ENCODE measurements at regions not wholly inside any gene's neighbourhood (a gene's known extent, or its start where the extent isn't known, plus 50 kb on each side); places are given as distances from the start of the nearest gene placed in this dataset.

DNA sequence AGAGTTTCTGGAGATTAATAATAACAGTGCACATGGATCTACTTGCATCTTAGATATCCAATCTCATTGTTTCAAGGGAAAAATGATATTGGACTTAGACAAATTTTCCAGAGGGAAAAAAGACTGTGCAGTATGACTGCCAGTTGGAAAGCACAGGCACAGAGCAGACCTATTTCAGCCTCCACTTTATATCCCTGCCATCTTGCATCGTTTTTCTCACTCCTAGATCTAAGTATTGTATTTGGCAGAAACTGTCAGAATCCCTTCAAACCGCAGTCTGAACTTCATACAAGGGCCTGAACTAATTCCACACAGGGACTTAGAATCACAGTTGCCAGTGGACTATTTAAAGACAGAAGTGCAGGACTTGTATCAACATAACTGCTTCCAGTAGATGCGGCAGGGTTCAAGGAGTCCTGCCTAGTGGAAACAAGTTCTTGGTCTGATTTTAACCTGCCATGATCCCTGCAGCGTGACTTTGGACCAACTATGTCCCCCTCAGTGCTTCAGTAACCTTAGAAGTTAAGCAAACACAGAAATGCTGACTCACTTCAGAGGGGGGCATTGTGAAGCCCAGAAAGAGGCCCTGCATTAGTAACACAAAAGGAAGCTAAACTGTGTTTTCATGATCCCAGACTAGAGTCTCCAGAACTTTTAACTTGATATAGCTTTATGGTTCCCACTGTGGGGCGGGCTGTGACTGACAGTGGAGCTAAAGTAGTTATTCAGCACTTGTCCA is 95.7 kb upstream of the PALS2 start:
- DNase-seq = peak in 1 of 2 experiments; percentile 21

DNA sequence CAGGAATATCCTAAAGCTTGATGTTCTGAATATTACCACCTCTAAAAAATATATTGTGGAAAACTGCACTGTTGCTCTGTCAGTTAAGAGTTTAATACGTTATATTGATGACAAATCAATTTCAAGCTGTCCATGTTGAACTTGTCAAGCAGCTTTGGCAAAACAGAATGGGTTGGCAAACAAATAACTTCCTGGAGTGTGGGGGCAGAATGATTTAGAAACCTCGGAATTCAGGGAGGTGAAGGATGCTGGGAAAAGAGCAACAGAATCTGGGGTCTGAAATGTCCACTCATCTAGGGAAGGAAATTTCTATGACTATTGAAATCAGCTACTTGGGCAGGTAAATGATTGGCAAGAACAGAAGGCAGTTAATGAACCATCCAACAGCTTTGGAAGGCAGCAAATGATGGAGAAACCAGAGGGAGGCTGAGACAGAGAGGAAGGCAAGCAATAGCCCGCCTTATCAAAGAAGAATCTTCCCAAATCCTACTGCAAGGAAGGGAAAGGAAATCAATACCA is 95.1 kb upstream of the PALS2 start:
- no peak for DNase-seq

GRCh38 chr7:24480501-24480900 is 92.8 kb upstream of the PALS2 start:
- no peak for DNase-seq

GRCh38 chr7:24483804-24484203 is 89.4 kb upstream of the PALS2 start:
- no peak for DNase-seq

DNA sequence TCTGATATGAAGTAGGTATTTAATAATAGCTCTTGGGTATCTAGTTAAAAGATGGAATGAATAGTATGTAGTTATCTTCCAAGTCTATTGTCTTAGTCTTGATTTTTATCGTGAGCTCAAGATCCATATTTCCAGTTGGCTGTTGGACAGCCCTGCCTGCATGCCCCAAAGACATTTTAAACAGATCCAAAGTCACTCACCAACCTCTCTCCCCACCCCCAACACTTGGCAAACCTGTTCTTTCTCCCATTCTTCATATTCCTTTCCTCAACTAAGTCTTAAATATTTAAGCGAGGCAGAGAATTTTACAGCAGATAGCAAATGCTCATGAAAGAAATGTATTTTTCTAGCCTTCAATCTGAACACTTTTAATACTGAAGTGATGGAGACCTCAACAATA is 80.7 kb upstream of the PALS2 start:
- no peak for DNase-seq

- no peak for DNase-seq
Measured at GRCh38 chr7:24494832-24495231, 78.4 kb upstream of the PALS2 start.

- no peak for DNase-seq
Measured at GRCh38 chr7:24496036-24496435, 77.2 kb upstream of the PALS2 start.

GRCh38 chr7:24498439-24498838 is 74.8 kb upstream of the PALS2 start:
- DNase-seq = no peak

DNA sequence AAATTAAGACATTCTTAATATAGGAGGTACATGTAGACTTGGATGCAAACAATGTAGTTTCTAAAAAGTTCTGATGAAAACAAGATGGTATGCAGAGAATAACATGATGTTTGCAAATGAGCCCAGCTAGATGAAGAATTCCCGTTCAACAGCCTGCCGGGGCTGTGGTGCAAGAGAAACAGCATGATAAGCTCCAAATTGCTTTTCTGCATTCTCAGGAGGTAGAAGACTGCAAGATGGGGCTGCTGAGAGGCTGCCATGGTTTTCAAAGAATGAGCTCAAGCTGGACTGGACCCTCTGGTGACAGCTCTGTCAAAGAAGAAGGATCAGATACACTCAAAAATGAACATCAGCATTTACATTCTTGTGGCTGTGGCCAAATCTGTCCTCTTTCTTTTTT is 73.4 kb upstream of the PALS2 start:
- DNase-seq = no peak

GRCh38 chr7:24500599-24500998 is 72.7 kb upstream of the PALS2 start:
- DNase-seq = no peak

- no peak for DNase-seq
Measured at GRCh38 chr7:24501009-24501408, 72.2 kb upstream of the PALS2 start.

- DNase-seq = no peak
Measured at GRCh38 chr7:24501443-24502134, 71.7 kb upstream of the PALS2 start.

DNA sequence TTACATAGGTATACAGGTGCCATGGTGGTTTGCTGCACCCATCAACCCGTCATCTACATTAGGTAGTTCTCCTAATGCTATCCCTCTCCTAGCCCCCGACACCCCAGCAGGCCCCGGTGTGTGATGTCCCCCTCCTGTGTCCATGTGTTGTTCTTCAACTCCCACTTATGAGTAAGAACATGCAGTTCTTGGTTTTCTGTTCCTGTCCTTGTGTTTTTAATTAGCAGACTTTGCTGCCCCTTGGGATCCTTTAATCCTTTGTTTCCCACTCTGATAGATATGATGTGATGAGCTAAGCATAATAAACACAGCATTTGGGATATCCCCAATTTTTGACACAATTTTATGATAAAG is 71.1 kb upstream of the PALS2 start:
- no peak for DNase-seq

DNA sequence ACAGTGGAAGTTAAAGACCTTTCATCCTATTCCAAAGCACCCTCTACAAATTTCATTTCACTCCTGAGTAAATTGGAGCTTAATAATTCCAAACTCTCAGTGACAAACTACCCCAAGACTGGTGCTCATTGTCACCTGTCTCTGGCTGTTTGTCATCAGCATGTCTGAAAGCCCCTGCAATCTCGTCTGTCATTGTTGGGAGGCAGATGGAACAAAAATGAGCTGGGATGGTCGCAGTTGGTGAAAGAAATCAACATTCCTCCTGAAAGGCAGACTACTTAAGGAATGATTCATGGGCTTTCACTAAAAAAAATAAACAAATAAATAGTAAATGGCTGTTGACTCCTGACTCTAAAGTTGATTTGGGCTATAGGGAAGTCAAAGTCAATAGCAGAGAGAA is 69.7 kb upstream of the PALS2 start:
- DNase-seq = peak in 1 of 2 experiments; percentile 19

- DNase-seq = peak; percentile 49 to 50
Measured at GRCh38 chr7:24504040-24504439, 69.2 kb upstream of the PALS2 start.

DNA sequence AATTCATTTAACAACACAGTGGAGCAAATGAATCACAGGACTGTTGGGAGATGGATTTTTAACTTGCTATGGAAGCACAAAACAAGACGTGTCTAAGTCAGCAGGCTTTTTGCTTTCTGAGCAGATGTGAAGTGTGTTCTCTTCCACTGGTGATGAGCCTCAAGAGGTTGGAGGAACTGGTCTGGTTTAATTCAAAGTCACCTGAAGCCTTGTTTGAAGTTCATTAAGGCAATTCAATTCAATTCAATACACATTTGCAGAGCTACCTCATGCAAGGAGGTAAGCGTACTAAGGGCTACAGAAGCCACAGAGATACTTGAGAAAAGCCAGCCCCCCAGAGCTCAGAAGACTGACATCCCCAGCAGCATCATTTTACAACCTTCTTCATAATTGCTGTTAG is 68.4 kb upstream of the PALS2 start:
- DNase-seq = peak; percentile 81 to 87

GRCh38 chr7:24505968-24506367 is 67.3 kb upstream of the PALS2 start:
- DNase-seq = no peak

DNA sequence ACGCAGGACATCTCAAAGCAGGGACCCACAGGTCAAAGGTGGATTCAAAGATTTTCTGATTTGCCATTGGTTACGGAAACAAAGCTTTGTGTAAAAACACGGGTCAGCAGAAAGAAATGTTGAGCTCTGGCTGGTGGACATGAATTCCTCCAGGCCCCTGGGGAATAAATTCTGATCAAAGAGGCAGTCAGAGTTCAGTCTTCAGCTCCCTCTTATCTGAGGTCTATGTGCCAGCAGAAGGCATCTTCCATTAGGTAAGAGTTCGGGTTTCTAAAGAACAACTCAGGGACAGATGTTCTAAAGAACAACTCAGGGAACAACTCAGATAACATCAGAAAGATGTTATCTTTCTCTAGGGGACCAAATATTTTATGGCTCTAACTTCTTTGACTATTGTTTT is 64.9 kb upstream of the PALS2 start:
- no peak for DNase-seq

- no peak for DNase-seq
Measured at GRCh38 chr7:24510759-24511158, 62.5 kb upstream of the PALS2 start.

DNA sequence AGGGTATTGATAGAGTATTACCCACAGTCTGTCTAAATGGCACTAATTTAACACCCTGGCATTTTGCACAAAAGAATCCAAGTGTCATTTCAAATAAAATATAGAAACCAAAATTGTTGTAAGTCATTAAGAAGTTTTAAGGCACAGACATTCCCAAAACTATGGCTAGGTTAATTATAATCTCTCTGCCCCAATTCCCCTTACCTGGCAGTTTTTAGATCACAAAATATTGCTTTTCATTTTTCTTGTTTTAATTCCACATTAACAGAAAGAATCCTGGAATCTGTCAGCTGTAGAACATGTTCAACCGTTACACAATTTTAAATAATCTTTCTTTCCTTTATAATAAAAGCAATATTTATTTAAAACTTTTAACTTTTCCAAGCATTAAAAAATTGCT is 56.1 kb upstream of the PALS2 start:
- DNase-seq = no peak

DNA sequence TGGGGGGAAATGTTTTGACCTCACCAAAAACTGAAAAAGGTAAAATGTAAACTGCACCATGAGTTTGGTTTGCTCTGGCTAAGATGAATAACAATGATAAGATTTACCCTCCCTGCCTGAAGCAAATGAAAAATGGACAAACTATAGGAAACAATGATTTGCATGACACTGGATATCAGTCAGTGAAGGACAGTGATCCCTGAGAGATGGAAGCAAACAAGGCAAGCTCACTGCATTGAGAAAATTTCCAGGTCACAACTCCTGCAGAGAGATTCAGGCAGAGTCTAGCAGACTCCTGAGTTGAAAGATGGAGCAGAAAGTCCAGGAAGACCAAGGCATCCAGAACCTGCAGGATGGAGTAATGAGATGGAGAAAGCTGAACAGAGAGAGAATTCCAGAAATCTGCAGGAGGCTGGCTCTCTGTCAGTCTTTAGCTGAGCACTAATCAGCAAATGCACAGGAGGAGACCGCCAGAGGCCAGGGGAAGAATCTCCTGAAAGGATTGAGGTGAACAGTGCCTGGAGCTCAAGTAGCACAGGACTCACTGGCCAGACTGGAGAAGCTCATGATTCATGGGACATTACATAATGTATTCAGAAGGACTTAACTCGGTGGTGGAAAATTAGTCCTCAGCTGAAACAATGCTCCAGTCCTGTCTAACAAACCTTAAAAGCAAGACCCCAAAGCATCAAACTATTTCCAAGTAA is 51.2 kb upstream of the PALS2 start:
- no peak for DNase-seq

Data from NCI-H187 (cell line).